Caco-2 (cell line): ENCODE measurements at regions not wholly inside any gene's neighbourhood (a gene's known extent, or its start where the extent isn't known, plus 50 kb on each side); places are given as distances from the start of the nearest gene placed in this dataset.

ENCODE experiments used
- BruUV-seq: library from RNA; stranded (reverse); fragments of 400-500 nt; replicated peaks from 2 replicates; lab custom pipeline; 2021; lab: Mats Ljungman, UMichigan
- CTCF ChIA-PET: fragments of 300-600 bp; sonication (Branson Sonifier 250); formaldehyde crosslinking; loops from one replicate; lab custom pipeline; 2022; ENCODE audit warnings: antibody characterized with exemption; lab: Charles Lee
- POLR2A ChIA-PET: fragments of 300-600 bp; sonication (Branson Sonifier 250); formaldehyde crosslinking; loops from one replicate; lab custom pipeline; 2022; ENCODE audit warnings: antibody characterized with exemption; lab: Charles Lee
- DNase-seq, 2 experiments: peaks; one replicate each; pipeline versions ENCODE4 v3.0.0 to v3.0.0-alpha.2; 2020 to 2022
- H3K27me3 ChIP-seq: replicated peaks from 2 replicates; pipeline ENCODE4 v1.6.0; 2011; ENCODE audit warnings: low read length; ENCODE audit not compliant: control insufficient read depth, insufficient read depth
- H3K36me3 ChIP-seq: 2 replicates; pipeline ENCODE4 v1.5.1; 2011; ENCODE audit warnings: low read length; ENCODE audit not compliant: control insufficient read depth, insufficient read depth
- H3K4me1 ChIP-seq: fragments of 250-450 bp; sonication (Bioruptor Pico); 2 replicates; pipeline ENCODE4 v1.5.1; 2020; ENCODE audit warnings: mild to moderate bottlenecking
- H3K4me3 ChIP-seq: 2 replicates; pipeline ENCODE4 v1.5.1; 2011; ENCODE audit warnings: low read depth, mild to moderate bottlenecking, control low read depth, low read length
- H3K9me3 ChIP-seq: fragments of 250-450 bp; sonication (Bioruptor Pico); 2 replicates; pipeline ENCODE4 v1.5.1; 2020; ENCODE audit warnings: mild to moderate bottlenecking, moderate library complexity
- H3K27ac Mint-ChIP-seq: one replicate; pipeline ENCODE4 v1.8.0; 2022; ENCODE audit warnings: mixed read lengths; ENCODE audit not compliant: unreplicated experiment
- H3K27me3 Mint-ChIP-seq: one replicate; pipeline ENCODE4 v1.8.0; 2022; ENCODE audit warnings: mixed read lengths; ENCODE audit not compliant: insufficient read depth, unreplicated experiment
- H3K36me3 Mint-ChIP-seq: one replicate; pipeline ENCODE4 v1.8.0; 2022; ENCODE audit warnings: mild to moderate bottlenecking, mixed read lengths; ENCODE audit not compliant: insufficient read depth, unreplicated experiment
- H3K4me1 Mint-ChIP-seq: one replicate; pipeline ENCODE4 v1.8.0; 2022; ENCODE audit warnings: low read depth, mixed read lengths; ENCODE audit not compliant: unreplicated experiment
- H3K4me3 Mint-ChIP-seq: one replicate; pipeline ENCODE4 v1.8.0; 2022; ENCODE audit warnings: mild to moderate bottlenecking, moderate library complexity, mixed read lengths; ENCODE audit not compliant: unreplicated experiment
- H3K9me3 Mint-ChIP-seq: one replicate; pipeline ENCODE4 v1.8.0; 2022; ENCODE audit warnings: mixed read lengths; ENCODE audit not compliant: unreplicated experiment
- CTCF ChIP-seq, 2 experiments: fragments of 200-600 bp in 1 of 2; IDR thresholded peaks; 1 replicate in 1 of 2; 2 replicates in 1 of 2; pipeline versions ENCODE4 v1.5.1 to v1.8.0; 2011 to 2022; ENCODE audit warnings: antibody characterized with exemption in 1 of 2, control low read depth in 1 of 2, inconsistent platforms in 1 of 2, low read depth in 1 of 2, low read length in 1 of 2, mild to moderate bottlenecking in 1 of 2, moderate library complexity in 1 of 2; ENCODE audit not compliant: insufficient read depth in 1 of 2, severe bottlenecking in 1 of 2, unreplicated experiment in 1 of 2
- intact Hi-C: fragments of 100-400 bp; cut with micrococcal nuclease; formaldehyde crosslinking; loops from one replicate; pipeline ENCODE4 v1.10.0; 2022; ENCODE audit not compliant: unreplicated experiment

- H3K9me3 Mint-ChIP-seq: no peaks in the 10 kb centered on the region
- no peaks in the 10 kb centered on the region for H3K4me1 ChIP-seq
These were observed 99.3 kb downstream of the BMP2 start for GRCh38 chr20:6866741-6867140.

GRCh38 chr20:6868861-6869260 is 101.4 kb downstream of the BMP2 start:
- Mint-ChIP-seq H3K4me3 (no peak overlapping the region), H3K27me3 (peaks cover 11% of the 10 kb centered on the region), H3K4me1 (no peaks in the 10 kb centered on the region), H3K36me3 (no peaks in the 10 kb centered on the region), H3K9me3 (no peaks in the 10 kb centered on the region), H3K27ac (no peak overlapping the region)
- TF ChIP-seq CTCF (IDR thresholded peaks at IDR 0.05; ENCODE audit: insufficient read depth in 1 of 2, low read depth in 1 of 2, low read length in 1 of 2, severe bottlenecking in 1 of 2, unreplicated experiment in 1 of 2): no peak
- H3K4me3 ChIP-seq: no peak overlapping the region
- ChIA-PET POLR2A (no interaction called here), CTCF (no interaction called here)
- DNase-seq: no peak
- intact Hi-C loops: no loop called here
- H3K36me3 ChIP-seq: no peaks in the 10 kb centered on the region
- no peaks in the 10 kb centered on the region for H3K4me1 ChIP-seq
- H3K9me3 ChIP-seq: no peaks in the 10 kb centered on the region
- BruUV-seq: no TSS peak
- 0 out of 2 replicates have a peak, but pooled peaks cover 2% of the 10 kb centered on the region for H3K27me3 ChIP-seq

More at GRCh38 chr20:6866741-6867140, 99.3 kb downstream of the BMP2 start:
- intact Hi-C loops: no loop called here
- no peaks in the 10 kb centered on the region for H3K36me3 Mint-ChIP-seq
- Histone ChIP-seq H3K4me3 (no peak overlapping the region), H3K9me3 (no peaks in the 10 kb centered on the region), H3K27me3 (0 out of 2 replicates have a peak, but pooled peaks cover 2% of the 10 kb centered on the region), H3K36me3 (no peaks in the 10 kb centered on the region)
- peaks cover 12% of the 10 kb centered on the region for H3K27me3 Mint-ChIP-seq
- no peak for TF ChIP-seq CTCF (IDR thresholded peaks at IDR 0.05; ENCODE audit: insufficient read depth in 1 of 2, low read depth in 1 of 2, low read length in 1 of 2, severe bottlenecking in 1 of 2, unreplicated experiment in 1 of 2)
- DNase-seq: no peak
- CTCF ChIA-PET: no interaction called here
- no peak overlapping the region for H3K27ac Mint-ChIP-seq
- POLR2A ChIA-PET: no interaction called here
- no peaks in the 10 kb centered on the region for H3K4me1 Mint-ChIP-seq
- no TSS peak for BruUV-seq
- no peak overlapping the region for H3K4me3 Mint-ChIP-seq

GRCh38 chr20:6870559-6870958 is 103.1 kb downstream of the BMP2 start:
- Mint-ChIP-seq H3K9me3 (no peaks in the 10 kb centered on the region), H3K27me3 (peaks cover 11% of the 10 kb centered on the region), H3K4me1 (no peaks in the 10 kb centered on the region), H3K27ac (no peak overlapping the region), H3K36me3 (no peaks in the 10 kb centered on the region), H3K4me3 (no peak overlapping the region)
- Histone ChIP-seq H3K4me3 (no peak overlapping the region), H3K36me3 (no peaks in the 10 kb centered on the region), H3K4me1 (no peaks in the 10 kb centered on the region), H3K9me3 (no peaks in the 10 kb centered on the region), H3K27me3 (0 out of 2 replicates have a peak, but pooled peaks cover 2% of the 10 kb centered on the region)
- no peak for DNase-seq
- intact Hi-C loops: no loop called here
- ChIA-PET CTCF (no interaction called here), POLR2A (no interaction called here)
- BruUV-seq: no TSS peak
- TF ChIP-seq CTCF (IDR thresholded peaks at IDR 0.05; ENCODE audit: insufficient read depth in 1 of 2, low read depth in 1 of 2, low read length in 1 of 2, severe bottlenecking in 1 of 2, unreplicated experiment in 1 of 2): no peak
